MM.1S (cell line): ENCODE measurements at regions not wholly inside any gene's neighbourhood (a gene's known extent, or its start where the extent isn't known, plus 50 kb on each side); places are given as distances from the start of the nearest gene placed in this dataset.
"Not testable (repeated sequence)": the region's sequence is repeated elsewhere in the genome, so short reads cannot be mapped to it uniquely, and the experiment has no call there.

Experiments
- DNase-seq: peaks from one replicate; pipeline ENCODE4 v3.0.0-alpha.2; 2015
- H2AFZ ChIP-seq: fragments of 300-600 bp; sonication (generic); 2 replicates; pipeline ENCODE4 v1.6.0; 2016; ENCODE audit warnings: antibody characterized with exemption, low read length
- H3F3A ChIP-seq: fragments of 300-600 bp; sonication (generic); 2 replicates; pipeline ENCODE4 v1.6.1; 2016; ENCODE audit warnings: mild to moderate bottlenecking, antibody characterized with exemption, low read length, moderate library complexity, mixed read lengths; ENCODE audit not compliant: insufficient read depth
- H3K27ac ChIP-seq: fragments of 300-600 bp; sonication (generic); 2 replicates; pipeline ENCODE4 v1.5.1; 2016; ENCODE audit warnings: mild to moderate bottlenecking, low read length
- H3K27me3 ChIP-seq: fragments of 300-600 bp; sonication (generic); replicated peaks from 2 replicates; pipeline ENCODE4 v1.6.0; 2016; ENCODE audit warnings: low read length; ENCODE audit not compliant: insufficient read depth
- H3K36me3 ChIP-seq: fragments of 300-600 bp; sonication (generic); replicated peaks from 2 replicates; pipeline ENCODE4 v1.6.1; 2016; ENCODE audit warnings: mild to moderate bottlenecking, low read length, mixed read lengths; ENCODE audit not compliant: insufficient read depth
- H3K4me1 ChIP-seq: fragments of 300-600 bp; sonication (generic); 2 replicates; pipeline ENCODE4 v1.6.1; 2016; ENCODE audit warnings: low read length, mixed read lengths
- H3K4me2 ChIP-seq: fragments of 300-600 bp; sonication (generic); 2 replicates; pipeline ENCODE4 v1.6.0; 2016; ENCODE audit warnings: low read depth, low read length
- H3K4me3 ChIP-seq: fragments of 300-600 bp; sonication (generic); 2 replicates; pipeline ENCODE4 v1.5.1; 2016; ENCODE audit warnings: low read length, mixed read lengths
- H3K79me2 ChIP-seq: fragments of 300-600 bp; sonication (generic); 2 replicates; pipeline ENCODE4 v1.6.1; 2016; ENCODE audit warnings: mixed run types, low read length, mixed read lengths
- H3K9ac ChIP-seq: fragments of 300-600 bp; sonication (generic); 2 replicates; pipeline ENCODE4 v1.6.1; 2016; ENCODE audit warnings: low read length, mixed read lengths
- H3K9me2 ChIP-seq: fragments of 300-600 bp; sonication (generic); replicated peaks from 2 replicates; pipeline ENCODE4 v1.6.1; 2016; ENCODE audit warnings: mild to moderate bottlenecking, low read length, mixed read lengths; ENCODE audit not compliant: insufficient read depth
- H3K9me3 ChIP-seq: fragments of 300-600 bp; sonication (generic); replicated peaks from 2 replicates; pipeline ENCODE4 v1.6.1; 2016; ENCODE audit warnings: mild to moderate bottlenecking, low read length, mixed read lengths; ENCODE audit not compliant: insufficient read depth
- H4K20me1 ChIP-seq: fragments of 300-600 bp; sonication (generic); 2 replicates; pipeline ENCODE4 v1.6.1; 2016; ENCODE audit warnings: mild to moderate bottlenecking, low read length, moderate library complexity, mixed read lengths; ENCODE audit not compliant: insufficient read depth
- CTCF ChIP-seq: fragments of 300-600 bp; sonication (generic); IDR thresholded peaks from 2 replicates; pipeline ENCODE4 v1.5.1; 2016; ENCODE audit warnings: antibody characterized with exemption, low read length, mixed read lengths
- EZH2 ChIP-seq: fragments of 300-600 bp; sonication (generic); optimal IDR thresholded peaks from 2 replicates; pipeline ENCODE3; 2017; ENCODE audit warnings: low read depth, mild to moderate bottlenecking, antibody characterized with exemption, low read length, mixed read lengths
- EZH2phosphoT487 ChIP-seq: fragments of 300-600 bp; sonication (generic); IDR thresholded peaks from 2 replicates; pipeline ENCODE4 v1.6.1; 2018; ENCODE audit warnings: antibody characterized with exemption, low read length

GRCh38 chr7:120079022-120079421 lies 194.0 kb upstream of the KCND2 start:
- H3K27ac ChIP-seq = no peak overlapping the region; the same call in 1 of the 2 replicates
- 0 out of 2 replicates have a peak overlapping the region, but pooled peaks have one; percentile 5 for H3K4me3 ChIP-seq
- H3K4me1 ChIP-seq = peaks cover 10% of the 10 kb centered on the region
- peak overlapping the region; percentile 38; the same call in 1 of the 2 replicates for H3K4me2 ChIP-seq
- no peaks in the 10 kb centered on the region for H3K9me3 ChIP-seq
- no peaks in the 10 kb centered on the region for H4K20me1 ChIP-seq
- H3F3A ChIP-seq = 0 out of 2 replicates have a peak, but pooled peaks cover 5% of the 10 kb centered on the region
- H3K9ac ChIP-seq = no peak overlapping the region
- TF ChIP-seq EZH2 (no peak), EZH2phosphoT487 (no peak), CTCF (no peak)
- no peaks in the 10 kb centered on the region for H3K9me2 ChIP-seq
- peak overlapping the region; percentile 57; the same call in 1 of the 2 replicates for H2AFZ ChIP-seq
- no peak for DNase-seq
- no peaks in the 10 kb centered on the region for H3K79me2 ChIP-seq
- no peaks in the 10 kb centered on the region for H3K27me3 ChIP-seq
- no peaks in the 10 kb centered on the region for H3K36me3 ChIP-seq

GRCh38 chr7:120079704-120080103 lies 193.3 kb upstream of the KCND2 start:
- Histone ChIP-seq H3K27me3 (no peaks in the 10 kb centered on the region), H4K20me1 (no peaks in the 10 kb centered on the region), H3K9me2 (no peaks in the 10 kb centered on the region), H2AFZ (peak overlapping the region; percentile 24), H3K4me2 (no peak overlapping the region; the same call in 1 of the 2 replicates), H3F3A (0 out of 2 replicates have a peak, but pooled peaks cover 5% of the 10 kb centered on the region), H3K9me3 (no peaks in the 10 kb centered on the region), H3K79me2 (no peaks in the 10 kb centered on the region), H3K4me1 (peaks cover 10% of the 10 kb centered on the region), H3K27ac (no peak overlapping the region), H3K4me3 (no peak overlapping the region), H3K9ac (no peak overlapping the region), H3K36me3 (no peaks in the 10 kb centered on the region)
- no peak for DNase-seq
- TF ChIP-seq CTCF (no peak), EZH2 (no peak), EZH2phosphoT487 (no peak)

- not testable (repeated sequence) for H3K9ac ChIP-seq, H3K36me3 ChIP-seq, H3K9me2 ChIP-seq, H3K4me1 ChIP-seq, H2AFZ ChIP-seq, H3K9me3 ChIP-seq, H4K20me1 ChIP-seq, H3K4me3 ChIP-seq, H3F3A ChIP-seq, H3K4me2 ChIP-seq, H3K27ac ChIP-seq, H3K27me3 ChIP-seq, H3K79me2 ChIP-seq, DNase-seq
Measured at GRCh38 chr7:120086468-120086867, 186.5 kb upstream of the KCND2 start.

- H3K9me2 ChIP-seq = no peaks in the 10 kb centered on the region
- no peaks in the 10 kb centered on the region for H3K36me3 ChIP-seq
- H3K4me1 ChIP-seq = no peaks in the 10 kb centered on the region
- H2AFZ ChIP-seq = no peak overlapping the region
- H3K4me3 ChIP-seq = no peak overlapping the region
- no peak overlapping the region for H3K4me2 ChIP-seq
- no peaks in the 10 kb centered on the region for H4K20me1 ChIP-seq
- no peaks in the 10 kb centered on the region for H3F3A ChIP-seq
- no peak overlapping the region for H3K9ac ChIP-seq
- no peaks in the 10 kb centered on the region for H3K9me3 ChIP-seq
- no peaks in the 10 kb centered on the region for H3K79me2 ChIP-seq
- H3K27me3 ChIP-seq = no peaks in the 10 kb centered on the region
- H3K27ac ChIP-seq = no peak overlapping the region
- no peak for DNase-seq
- no peak for TF ChIP-seq EZH2phosphoT487
- no peak for TF ChIP-seq EZH2
- peak; percentile 34 for TF ChIP-seq CTCF
Measured at GRCh38 chr7:120089968-120090367, 183.0 kb upstream of the KCND2 start.
